DMS53 treated with DMSO at 0.1 percent for 48 hours (cell line): ENCODE measurements at regions not wholly inside any gene's neighbourhood (a gene's known extent, or its start where the extent isn't known, plus 50 kb on each side); places are given as distances from the start of the nearest gene placed in this dataset.
"Not testable (repeated sequence)": the region's sequence is repeated elsewhere in the genome, so short reads cannot be mapped to it uniquely, and the experiment has no call there.

ENCODE experiments used
- DNase-seq: peaks from one replicate; lab custom pipeline; 2025; ENCODE audit not compliant: unreplicated experiment; lab: John Stamatoyannopoulos, UW

- DNase-seq = no peak
Measured at GRCh38 chr2:145002624-145003023, 482.7 kb upstream of the ZEB2 start.

- no peak for DNase-seq
Measured at GRCh38 chr2:145000376-145000775, 480.5 kb upstream of the ZEB2 start.

- no peak for DNase-seq
Measured at GRCh38 chr2:144999936-145000335, 480.0 kb upstream of the ZEB2 start.

GRCh38 chr2:144999071-144999875 lies 479.4 kb upstream of the ZEB2 start:
- no peak for DNase-seq

- no peak for DNase-seq
Measured at GRCh38 chr2:144998435-144998834, 478.5 kb upstream of the ZEB2 start.

- DNase-seq = no peak
Measured at GRCh38 chr2:144996225-144996795, 476.4 kb upstream of the ZEB2 start.

- no peak for DNase-seq
Measured at GRCh38 chr2:144995482-144995881, 475.6 kb upstream of the ZEB2 start.

- DNase-seq = no peak
Measured at GRCh38 chr2:144990661-144991060, 470.7 kb upstream of the ZEB2 start.

- no peak for DNase-seq
Measured at GRCh38 chr2:144989579-144990270, 469.8 kb upstream of the ZEB2 start.

GRCh38 chr2:144988591-144988990 lies 468.7 kb upstream of the ZEB2 start:
- DNase-seq = no peak

GRCh38 chr2:144986691-144987090 lies 466.8 kb upstream of the ZEB2 start:
- no peak for DNase-seq

GRCh38 chr2:144984038-144984437 lies 464.1 kb upstream of the ZEB2 start:
- no peak for DNase-seq

- no peak for DNase-seq
Measured at GRCh38 chr2:144983107-144983506, 463.2 kb upstream of the ZEB2 start.

GRCh38 chr2:144982481-144982880 lies 462.6 kb upstream of the ZEB2 start:
- DNase-seq = no peak

- DNase-seq = no peak
Measured at GRCh38 chr2:144975881-144976280, 456.0 kb upstream of the ZEB2 start.

GRCh38 chr2:144972676-144973075 lies 452.8 kb upstream of the ZEB2 start:
- no peak for DNase-seq

- no peak for DNase-seq
Measured at GRCh38 chr2:144971786-144972335, 451.9 kb upstream of the ZEB2 start.

- DNase-seq = not testable (repeated sequence)
Measured at GRCh38 chr2:144970410-144970809, 450.5 kb upstream of the ZEB2 start.

- not testable (repeated sequence) for DNase-seq
Measured at GRCh38 chr2:144969564-144969963, 449.6 kb upstream of the ZEB2 start.

GRCh38 chr2:144967961-144968360 lies 448.0 kb upstream of the ZEB2 start:
- DNase-seq = no peak

GRCh38 chr2:144965172-144965571 lies 445.3 kb upstream of the ZEB2 start:
- no peak for DNase-seq

- no peak for DNase-seq
Measured at GRCh38 chr2:144963031-144963430, 443.1 kb upstream of the ZEB2 start.
